GM18951 (cell line): ENCODE measurements at regions not wholly inside any gene's neighbourhood (a gene's known extent, or its start where the extent isn't known, plus 50 kb on each side); places are given as distances from the start of the nearest gene placed in this dataset.
"Not testable (repeated sequence)": the region's sequence is repeated elsewhere in the genome, so short reads cannot be mapped to it uniquely, and the experiment has no call there.

Experiments
- POLR2A ChIP-seq: IDR thresholded peaks from 4 replicates; pipeline ENCODE4 v1.6.1; 2011; ENCODE audit warnings: mild to moderate bottlenecking; ENCODE audit not compliant: insufficient read length, insufficient read depth; ENCODE audit errors: extremely low read depth
- in situ Hi-C: fragments of 300-500 bp; cut with MboI; formaldehyde crosslinking; loops from one replicate; pipeline ENCODE4 v1.12.0; 2022; ENCODE audit warnings: low sequenced_read_pairs, mixed read lengths, inconsistent platforms; ENCODE audit not compliant: unreplicated experiment

GRCh38 chr2:53610260-53610659, 157.3 kb upstream of the CHAC2 start:
- TF ChIP-seq POLR2A: no peak
- in situ Hi-C loops: no loop called here

- no peak for TF ChIP-seq POLR2A
- in situ Hi-C loops: no loop called here
These were observed 158.1 kb upstream of the CHAC2 start for GRCh38 chr2:53609551-53609950.

DNA sequence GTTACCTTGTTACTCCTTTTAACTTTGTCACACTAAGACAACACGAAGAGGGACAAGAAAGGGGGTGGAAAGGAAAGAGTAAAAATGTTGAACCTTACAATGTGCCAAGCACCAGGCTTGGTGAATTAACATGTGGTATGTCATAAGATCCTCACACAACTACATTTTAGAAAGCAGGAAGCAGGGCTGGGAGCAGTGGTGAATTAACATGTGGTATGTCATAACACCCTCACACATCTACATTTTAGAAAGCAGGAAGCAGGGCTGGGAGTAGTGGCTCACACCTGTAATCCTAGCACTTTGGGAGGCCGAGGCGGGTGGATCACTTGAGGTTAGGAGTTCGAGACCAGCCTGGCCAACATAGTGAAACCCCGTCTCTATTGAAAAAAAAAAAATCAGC, 159.3 kb upstream of the CHAC2 start:
- no peak for TF ChIP-seq POLR2A
- in situ Hi-C loops: no loop called here

- no peak for TF ChIP-seq POLR2A
- in situ Hi-C loops: no loop called here
These were observed 166.8 kb upstream of the CHAC2 start for GRCh38 chr2:53600815-53601214.

DNA sequence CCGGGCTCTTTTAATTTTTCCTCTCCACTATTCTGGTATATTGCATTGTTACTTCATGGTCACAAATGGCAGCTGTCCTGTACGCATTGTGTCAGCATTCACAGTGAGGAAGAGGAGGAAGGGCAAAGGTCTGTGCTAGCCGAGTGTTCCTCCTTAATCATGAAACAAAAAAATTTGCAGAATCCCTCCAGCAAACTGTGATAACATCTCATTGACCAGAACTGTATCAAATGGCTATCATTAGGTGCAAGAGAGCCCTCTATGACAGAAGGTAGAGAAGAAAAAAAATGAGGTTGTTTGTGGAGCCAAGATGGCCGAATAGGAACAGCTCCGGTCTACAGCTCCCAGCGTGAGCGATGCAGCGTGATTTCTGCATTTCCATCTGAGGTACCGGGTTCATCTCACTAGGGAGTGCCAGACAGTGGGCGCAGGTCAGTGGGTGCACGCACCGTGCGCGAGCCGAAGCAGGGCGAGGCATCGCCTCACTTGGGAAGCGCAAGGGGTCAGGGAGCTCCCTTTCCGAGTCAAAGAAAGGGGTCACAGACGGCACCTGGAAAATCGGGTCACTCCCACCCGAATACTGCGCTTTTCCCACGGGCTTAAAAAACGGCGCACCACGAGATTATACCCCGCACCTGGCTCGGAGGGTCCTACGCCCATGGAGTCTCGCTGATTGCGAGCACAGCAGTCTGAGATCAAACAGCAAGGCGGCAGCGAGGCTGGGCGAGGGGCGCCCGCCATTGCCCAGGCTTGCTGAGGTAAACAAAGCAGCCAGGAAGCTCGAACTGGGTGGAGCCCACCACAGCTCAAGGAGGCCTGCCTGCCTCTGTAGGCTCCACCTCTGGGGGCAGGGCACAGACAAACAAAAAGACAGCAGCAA, 180.6 kb upstream of the CHAC2 start:
- in situ Hi-C loops: not testable (repeated sequence)

GRCh38 chr2:53584986-53585385, 182.6 kb upstream of the CHAC2 start:
- no peak for TF ChIP-seq POLR2A
- in situ Hi-C loops: no loop called here

DNA sequence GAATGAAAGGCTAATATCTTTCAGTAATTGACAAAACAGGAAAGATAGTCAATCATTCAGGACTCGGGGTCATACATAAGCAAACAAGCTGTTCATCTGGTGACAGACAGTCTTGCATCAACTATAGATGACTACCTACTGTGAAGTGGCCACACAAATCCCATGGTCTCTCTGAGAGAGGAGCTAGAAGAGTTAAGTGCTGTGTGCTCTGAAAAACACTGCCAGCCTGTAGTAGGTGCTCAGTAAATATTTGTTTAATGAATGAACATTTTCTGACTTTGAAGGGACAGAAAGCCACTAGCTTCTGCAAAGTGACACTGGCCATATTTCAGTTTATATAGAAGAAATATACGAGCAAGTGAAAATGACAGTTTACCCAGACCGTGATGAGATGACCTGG, 184.0 kb upstream of the CHAC2 start:
- in situ Hi-C loops: no loop called here
- no peak for TF ChIP-seq POLR2A

DNA sequence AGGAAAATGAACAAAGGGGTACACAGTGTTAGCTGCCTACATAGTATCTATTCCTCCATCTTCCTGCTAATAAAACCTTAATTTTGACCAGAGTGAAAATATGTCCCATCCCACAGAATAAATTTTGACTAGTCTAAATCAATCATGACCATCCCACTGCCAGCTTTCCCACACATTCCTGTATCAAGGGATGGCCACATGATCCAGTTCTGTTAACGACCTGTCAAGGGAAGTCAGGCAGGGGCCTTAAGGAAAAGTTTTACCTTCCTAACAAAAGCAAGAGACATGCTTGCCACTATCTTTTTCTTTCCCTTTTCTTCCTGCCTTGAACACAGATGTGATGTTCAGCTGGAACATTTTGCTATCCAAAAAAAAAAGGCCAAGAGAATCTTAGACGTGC, 185.0 kb upstream of the CHAC2 start:
- in situ Hi-C loops: no loop called here
- no peak for TF ChIP-seq POLR2A

DNA sequence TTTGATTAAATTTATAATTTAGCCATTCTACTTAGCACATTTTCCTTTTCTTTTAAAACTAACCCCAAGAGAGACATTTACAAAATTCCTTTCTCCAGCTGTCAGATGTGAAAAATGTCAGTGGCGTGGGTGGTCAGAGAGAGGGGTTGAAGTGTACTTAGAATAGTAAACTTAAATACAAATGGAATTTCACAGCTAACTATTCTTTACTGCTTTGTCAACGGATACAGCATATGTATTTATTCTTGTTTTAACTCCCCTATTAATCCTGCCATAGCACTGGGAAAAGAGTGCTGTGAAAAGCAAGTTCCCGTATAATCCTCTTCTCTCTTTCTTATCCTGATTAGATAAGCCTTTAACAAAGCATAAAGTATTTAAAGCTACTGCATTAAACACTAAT, 191.4 kb upstream of the CHAC2 start:
- in situ Hi-C loops: no loop called here
- no peak for TF ChIP-seq POLR2A

GRCh38 chr2:53575721-53576124, 191.9 kb upstream of the CHAC2 start:
- TF ChIP-seq POLR2A: no peak
- in situ Hi-C loops: no loop called here

DNA sequence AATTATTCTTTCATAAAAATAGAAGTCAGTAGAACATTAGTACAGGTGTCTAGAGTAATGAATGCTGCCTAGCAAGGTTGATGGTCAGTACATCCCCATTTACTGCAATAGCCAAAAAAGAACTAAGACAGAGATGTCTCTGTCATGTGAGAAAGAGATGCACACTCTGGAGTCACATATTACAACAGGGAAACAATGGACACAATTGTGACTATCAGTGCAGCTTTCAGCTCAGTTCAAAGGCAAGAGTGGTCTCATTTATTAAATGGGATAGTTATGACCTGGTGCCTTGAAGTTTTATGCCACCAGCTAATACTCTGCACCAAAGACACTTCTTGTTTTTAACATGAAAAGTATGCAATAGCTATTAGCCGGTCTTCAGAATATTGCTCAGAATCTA, 194.9 kb upstream of the CHAC2 start:
- TF ChIP-seq POLR2A: no peak
- in situ Hi-C loops: no loop called here

- no peak for TF ChIP-seq POLR2A
- in situ Hi-C loops: no loop called here
These were observed 197.5 kb upstream of the CHAC2 start for GRCh38 chr2:53569957-53570727.

- in situ Hi-C loops: no loop called here
- TF ChIP-seq POLR2A: no peak
These were observed 199.1 kb upstream of the CHAC2 start for GRCh38 chr2:53568469-53568868.

DNA sequence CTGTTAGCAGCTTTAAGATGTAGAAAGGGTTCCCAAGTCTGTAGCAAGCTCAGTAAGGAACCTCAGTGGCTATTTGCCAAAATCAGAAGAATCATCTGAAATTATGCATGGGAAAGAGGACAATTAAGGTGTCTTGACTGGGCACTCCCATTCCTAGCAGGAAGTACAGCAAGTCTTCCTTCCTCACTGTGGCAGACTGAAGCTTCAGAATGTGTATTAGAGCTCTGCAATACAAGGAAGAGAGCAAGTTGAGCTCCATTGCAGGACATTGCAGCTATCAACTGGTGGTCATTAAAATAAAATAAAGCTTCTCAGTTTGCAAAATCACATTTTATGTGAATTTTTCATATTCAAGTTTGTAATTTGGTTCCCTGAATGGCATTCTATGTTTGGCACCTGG, 200.5 kb upstream of the CHAC2 start:
- in situ Hi-C loops: no loop called here
- TF ChIP-seq POLR2A: no peak

DNA sequence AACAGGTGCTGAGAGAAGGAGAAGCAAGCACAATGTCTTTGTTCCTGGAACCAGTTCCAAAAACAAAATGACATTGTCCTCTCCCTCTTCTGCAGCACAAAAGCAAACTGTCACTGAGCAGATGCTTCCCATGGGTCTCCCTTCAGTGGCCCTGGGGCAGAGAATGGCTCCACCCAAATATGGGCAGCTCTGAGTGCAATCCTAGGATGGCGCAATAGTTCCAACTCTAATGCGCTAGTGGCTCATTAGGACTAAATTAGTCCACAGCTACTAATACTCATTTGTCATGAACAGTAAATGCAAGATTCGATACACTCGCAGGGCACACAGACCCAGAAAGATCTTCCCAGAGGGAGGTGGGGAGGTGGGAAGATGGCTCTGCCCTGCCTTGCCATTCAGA, 205.2 kb upstream of the CHAC2 start:
- in situ Hi-C loops: no loop called here
- TF ChIP-seq POLR2A: no peak
